ENCODE measurements at regions not wholly inside any gene's neighbourhood (a gene's known extent, or its start where the extent isn't known, plus 50 kb on each side); places are given as distances from the start of the nearest gene placed in this dataset.
"Not testable (repeated sequence)": the region's sequence is repeated elsewhere in the genome, so short reads cannot be mapped to it uniquely, and the experiment has no call there.

DNA sequence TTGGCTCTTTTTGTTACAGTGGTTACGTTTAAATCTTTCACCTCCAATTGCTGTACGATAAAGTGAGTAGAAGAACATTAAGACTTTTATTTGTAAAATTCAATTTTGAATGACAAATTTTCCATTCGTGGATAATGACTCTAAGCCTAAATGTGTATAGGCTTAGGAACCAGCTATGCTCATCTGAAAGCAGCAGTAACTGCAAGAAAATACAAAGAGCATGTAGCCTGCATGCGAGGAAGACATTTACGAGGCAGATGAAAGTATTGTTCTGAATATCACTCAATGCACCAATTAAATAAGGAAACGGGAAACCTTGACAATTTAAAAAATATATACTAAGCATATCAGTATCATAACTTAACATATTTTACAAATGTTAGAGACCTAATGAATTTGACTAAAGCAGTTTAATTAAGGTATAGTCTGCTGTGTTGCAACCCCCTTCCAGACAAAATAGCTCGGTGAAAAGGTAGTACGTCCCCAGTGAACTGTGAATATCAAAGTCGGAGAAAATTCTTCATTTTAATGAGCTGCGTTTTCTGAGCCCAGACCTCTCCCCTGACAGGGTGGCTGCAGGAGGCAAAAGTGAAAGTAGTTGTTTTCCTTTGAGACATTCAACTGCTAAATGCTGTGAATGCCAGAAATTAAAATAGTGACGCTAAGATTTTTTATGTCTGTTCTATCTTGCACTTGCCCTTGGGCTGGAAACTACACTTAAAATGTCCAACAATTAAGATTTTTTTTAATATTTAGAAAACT lies 1236.5 kb upstream of the TENM3 start:
- no peak for DNase-seq (ENCODE audit: low spot score)

DNA sequence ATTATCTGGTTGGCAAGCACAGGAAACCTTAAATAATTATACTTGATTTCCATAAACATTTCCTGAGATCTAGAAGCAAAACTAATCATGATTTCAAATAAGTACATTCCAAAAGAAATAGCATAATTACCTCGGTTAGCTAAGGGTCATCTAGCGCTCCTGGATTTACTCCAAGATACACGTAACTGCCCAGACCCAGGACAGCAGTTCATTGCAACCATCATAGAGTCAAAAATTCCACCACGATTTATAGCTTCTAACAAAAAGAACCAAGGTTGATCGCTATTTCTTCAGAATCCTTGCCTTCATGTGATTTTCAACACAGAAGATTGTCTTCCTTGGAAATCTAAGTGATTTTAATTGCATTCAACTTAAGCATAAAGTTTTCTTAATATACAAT lies 1235.5 kb upstream of the TENM3 start:
- DNase-seq (ENCODE audit: low spot score), result no peak

GRCh38 chr4:181008164-181008563 lies 1235.0 kb upstream of the TENM3 start:
- no peak for DNase-seq (ENCODE audit: low spot score)

DNA sequence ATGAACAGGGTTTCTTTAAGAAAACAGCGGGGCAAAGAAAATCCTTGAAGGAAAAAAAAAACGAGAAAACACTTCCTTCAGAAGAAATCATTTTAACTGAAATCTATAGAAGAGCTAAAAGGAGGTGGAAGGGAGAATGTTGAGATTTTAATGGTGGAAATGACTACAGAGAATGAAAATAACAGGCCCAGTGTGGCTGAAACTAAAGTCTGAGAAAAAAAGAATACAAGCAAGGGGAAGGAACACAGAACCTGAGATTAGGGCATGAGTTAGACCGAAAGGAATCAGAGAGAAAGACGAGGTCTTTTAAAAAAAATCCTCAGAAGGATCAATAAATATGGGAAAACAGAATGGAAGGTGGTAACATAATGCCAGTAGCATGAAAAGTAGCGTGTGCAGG lies 1230.0 kb upstream of the TENM3 start:
- DNase-seq (ENCODE audit: low spot score), result no peak

DNA sequence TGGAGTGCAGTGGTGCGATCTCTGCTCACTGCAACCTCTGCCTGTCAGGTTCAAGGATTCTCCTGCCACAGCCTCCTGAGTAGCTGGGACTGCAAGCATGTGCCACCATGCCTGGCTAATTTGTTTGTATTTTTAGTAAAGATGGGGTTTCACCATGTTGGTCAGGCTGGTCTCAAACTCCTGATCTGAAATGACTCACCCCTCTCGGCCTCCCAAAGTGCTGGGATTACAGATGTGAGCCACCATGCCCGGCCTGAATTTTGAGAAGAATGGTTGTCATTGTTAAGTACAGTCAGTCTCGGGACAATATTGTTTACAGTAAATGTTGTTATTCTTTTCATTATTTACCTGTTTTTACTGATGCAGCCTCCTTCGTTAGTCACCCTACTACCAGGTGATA lies 1226.2 kb upstream of the TENM3 start:
- no peak for DNase-seq (ENCODE audit: low spot score)

GRCh38 chr4:181018472-181018871 lies 1224.7 kb upstream of the TENM3 start:
- DNase-seq (ENCODE audit: low spot score), result no peak

DNA sequence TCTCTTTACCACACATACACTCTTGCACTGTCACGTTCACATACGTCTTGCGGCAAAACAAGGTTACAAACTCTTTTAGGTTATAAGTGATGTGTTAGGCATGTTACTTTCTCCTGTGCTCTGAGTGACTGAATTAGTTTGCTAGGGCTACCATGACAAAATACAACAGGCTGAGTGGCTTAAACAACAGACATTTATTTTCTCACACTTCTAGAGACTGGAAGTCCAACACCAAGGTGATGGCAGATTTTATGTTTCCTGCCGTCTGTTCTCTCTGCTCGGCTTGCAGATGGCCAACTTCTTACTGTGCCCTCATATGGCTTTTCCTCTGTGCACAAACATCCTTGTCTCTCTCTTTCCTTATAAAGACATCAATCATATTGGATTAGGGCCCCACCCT lies 1224.3 kb upstream of the TENM3 start:
- no peak for DNase-seq (ENCODE audit: low spot score)

GRCh38 chr4:181020456-181020855 lies 1222.7 kb upstream of the TENM3 start:
- DNase-seq (ENCODE audit: low spot score), result no peak

DNA sequence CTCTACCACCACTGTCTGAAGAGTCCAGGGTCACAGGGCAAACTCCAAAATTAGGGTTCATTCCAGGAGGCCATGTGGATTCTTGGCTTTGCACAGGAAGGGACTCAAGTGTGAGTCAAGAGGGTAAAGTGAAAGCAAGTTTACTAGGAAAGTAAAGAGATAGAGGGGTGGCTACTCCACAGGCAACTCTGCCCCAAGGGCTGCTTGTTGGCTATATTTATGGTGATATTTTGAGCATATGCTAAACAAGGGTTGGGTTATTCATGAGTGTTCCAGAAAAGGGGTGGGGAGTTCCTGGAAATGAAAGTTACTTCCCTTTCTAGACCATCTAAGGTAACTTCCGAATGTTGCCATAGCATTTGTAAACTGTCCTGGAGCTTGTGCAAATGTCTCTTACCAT lies 1222.0 kb upstream of the TENM3 start:
- no peak for DNase-seq (ENCODE audit: low spot score)

DNA sequence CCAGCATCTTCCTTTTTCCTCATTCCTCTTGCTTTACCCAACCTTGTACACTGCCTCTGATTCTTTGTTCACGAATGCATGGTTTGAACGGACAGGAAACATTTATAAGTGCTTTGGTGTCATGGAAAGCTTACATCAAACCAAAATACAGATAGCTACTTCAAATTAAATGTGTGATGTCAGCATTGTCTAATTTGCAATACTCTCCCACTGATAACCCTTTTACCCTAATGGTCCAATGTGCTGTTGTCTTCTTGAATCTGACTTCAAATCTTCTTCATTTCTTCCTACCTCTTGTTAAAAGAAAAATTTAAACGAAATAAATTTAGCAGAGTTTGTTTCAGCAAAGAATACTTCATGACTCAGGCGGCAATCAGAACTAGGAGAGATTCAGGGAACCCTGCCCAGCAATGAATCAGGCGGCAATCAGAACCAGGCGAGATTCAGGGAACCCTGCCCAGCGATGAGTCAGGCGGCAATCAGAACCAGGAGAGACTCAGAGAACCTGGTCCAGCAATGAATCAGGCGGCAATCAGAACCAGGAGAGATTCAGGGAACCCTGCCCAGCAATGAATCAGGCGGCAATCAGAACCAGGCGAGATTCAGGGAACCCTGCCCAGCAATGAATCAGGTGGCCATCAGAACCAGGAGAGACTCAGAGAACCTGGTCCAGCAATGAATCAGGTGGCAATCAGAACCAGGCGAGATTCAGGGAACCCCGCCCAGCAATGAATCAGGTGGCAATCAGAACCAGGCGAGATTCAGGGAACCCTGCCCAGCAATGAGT lies 1212.9 kb upstream of the TENM3 start:
- not testable (repeated sequence) for DNase-seq (ENCODE audit: low spot score)

DNA sequence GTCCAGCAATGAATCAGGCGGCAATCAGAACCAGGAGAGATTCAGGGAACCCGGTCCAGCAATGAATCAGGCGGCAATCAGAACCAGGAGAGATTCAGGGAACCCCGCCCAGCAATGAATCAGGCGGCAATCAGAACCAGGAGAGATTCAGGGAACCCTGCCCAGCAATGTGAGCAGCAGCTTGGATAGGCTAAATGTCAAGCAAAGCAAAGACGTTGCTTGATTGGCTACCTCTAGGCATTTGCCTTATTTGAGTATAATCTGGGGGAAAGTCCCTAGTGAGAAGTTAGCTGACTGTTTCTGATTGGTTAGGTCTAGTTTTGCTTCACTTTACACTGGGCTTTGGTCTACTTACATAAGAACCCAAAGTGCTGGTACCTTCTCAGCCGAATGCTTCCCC lies 1212.2 kb upstream of the TENM3 start:
- DNase-seq (ENCODE audit: low spot score), result no peak

DNA sequence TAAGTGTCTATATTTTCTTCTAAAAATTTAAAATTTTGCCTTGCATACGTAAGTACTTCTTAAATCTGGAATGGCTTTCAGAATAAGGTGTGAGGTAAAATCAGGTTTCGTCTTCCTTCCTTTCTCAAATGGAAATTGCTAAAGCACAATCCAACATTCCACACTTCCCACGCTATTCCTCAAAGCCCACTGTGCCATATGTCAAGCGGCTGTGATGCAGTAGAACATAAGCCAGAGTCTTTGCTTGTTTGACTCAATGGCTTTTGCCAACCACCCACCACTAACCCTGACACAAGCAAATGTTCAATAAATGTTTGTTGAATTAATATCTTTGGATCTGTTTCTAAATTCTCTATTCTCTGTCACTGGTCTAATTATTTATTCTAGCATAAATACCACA lies 1199.7 kb upstream of the TENM3 start:
- no peak for DNase-seq (ENCODE audit: low spot score)

DNA sequence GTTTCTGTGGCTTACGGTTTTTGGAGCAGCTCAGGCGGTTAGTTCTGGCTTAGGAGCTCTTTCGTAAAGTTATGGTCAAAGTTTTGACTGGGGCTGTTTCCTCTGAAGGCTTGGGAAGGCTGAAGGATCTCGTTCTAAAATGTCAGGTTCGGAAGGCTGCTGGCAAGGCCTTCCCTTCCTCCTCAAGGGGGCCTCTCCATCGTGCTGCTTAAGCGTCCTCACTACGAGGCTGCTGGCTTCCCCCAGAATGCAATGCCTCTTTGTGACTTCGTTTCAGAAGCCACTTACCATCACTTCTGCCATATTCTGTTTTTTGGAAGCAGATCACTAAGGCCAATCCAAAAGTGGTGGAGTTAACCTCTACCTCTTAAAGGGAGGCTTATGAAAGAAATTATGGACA lies 1196.4 kb upstream of the TENM3 start:
- no peak for DNase-seq (ENCODE audit: low spot score)

- no peak for DNase-seq (ENCODE audit: low spot score)
Measured at GRCh38 chr4:181051931-181052330, 1191.3 kb upstream of the TENM3 start.

GRCh38 chr4:181061787-181062186 lies 1181.4 kb upstream of the TENM3 start:
- DNase-seq (ENCODE audit: low spot score), result no peak

DNA sequence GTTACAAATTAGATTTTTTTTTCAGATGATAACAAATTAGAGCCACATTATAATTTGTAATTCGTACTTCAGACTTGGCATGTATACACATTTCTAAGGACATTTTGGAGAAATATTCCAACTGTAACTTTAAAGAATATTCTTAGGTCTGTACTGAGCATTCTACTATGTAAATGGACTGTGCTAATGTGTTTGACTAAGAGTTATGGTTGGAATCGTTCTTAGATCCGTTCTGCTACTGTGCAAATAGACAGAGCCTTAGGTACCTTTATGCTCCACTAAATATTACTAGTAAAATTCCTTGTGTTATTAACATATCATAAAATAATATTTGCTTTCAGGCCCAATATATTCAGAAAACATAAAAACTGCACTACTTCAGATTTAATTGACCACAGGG lies 1180.0 kb upstream of the TENM3 start:
- DNase-seq (ENCODE audit: low spot score), result no peak

DNA sequence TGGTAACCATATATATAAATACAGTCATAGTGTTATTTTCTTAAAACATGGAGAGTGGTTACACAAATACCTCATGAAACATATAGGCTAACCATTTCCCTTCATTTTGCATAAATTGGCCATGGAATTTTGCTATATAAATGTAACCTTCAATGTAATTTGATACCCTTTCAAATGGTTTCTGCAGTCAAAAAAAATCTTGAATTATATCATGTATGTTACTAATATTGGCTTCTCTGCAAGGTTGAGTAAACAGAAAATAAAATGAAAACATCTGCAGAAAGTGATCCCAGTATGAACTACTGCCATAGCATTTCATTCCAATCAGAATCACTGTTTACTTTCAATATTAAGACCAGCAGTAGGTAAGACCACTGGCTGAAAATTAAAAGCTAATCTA lies 1165.9 kb upstream of the TENM3 start:
- no peak for DNase-seq (ENCODE audit: low spot score)

- no peak for DNase-seq (ENCODE audit: low spot score)
Measured at GRCh38 chr4:181078196-181078595, 1165.0 kb upstream of the TENM3 start.

GRCh38 chr4:181083757-181084361 lies 1159.3 kb upstream of the TENM3 start:
- DNase-seq (ENCODE audit: low spot score), result no peak

GRCh38 chr4:181085557-181085956 lies 1157.6 kb upstream of the TENM3 start:
- DNase-seq (ENCODE audit: low spot score), result no peak

DNA sequence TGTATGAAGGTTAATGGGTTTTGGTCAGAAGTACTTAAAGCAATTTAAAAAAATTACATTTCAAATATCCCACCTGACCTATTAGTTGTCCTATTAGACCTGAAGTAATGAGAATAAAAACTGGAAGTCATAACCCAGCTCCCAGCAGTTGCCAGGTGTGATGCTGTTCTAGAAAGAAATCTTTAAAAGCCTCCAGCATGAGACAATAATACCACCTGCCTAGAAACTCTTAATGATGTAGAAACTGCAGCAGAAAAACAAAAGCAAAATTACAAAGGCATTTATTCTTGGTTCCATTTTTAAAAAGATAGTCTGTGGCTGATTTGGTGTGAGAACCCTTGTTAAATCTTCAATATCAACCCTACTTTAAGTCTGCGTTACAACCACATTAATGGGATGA lies 1137.7 kb upstream of the TENM3 start:
- DNase-seq (ENCODE audit: low spot score), result no peak

GRCh38 chr4:181106398-181106797 lies 1136.8 kb upstream of the TENM3 start:
- no peak for DNase-seq (ENCODE audit: low spot score)

- DNase-seq (ENCODE audit: low spot score), result no peak
Measured at GRCh38 chr4:181108237-181108636, 1135.0 kb upstream of the TENM3 start.
